Mesothelial cell of epicardium (in vitro differentiated cells): ENCODE measurements at regions not wholly inside any gene's neighbourhood (a gene's known extent, or its start where the extent isn't known, plus 50 kb on each side); places are given as distances from the start of the nearest gene placed in this dataset.
"Not testable (repeated sequence)": the region's sequence is repeated elsewhere in the genome, so short reads cannot be mapped to it uniquely, and the experiment has no call there.

Source experiments
- DNase-seq, 2 experiments: peaks; one replicate each; pipeline ENCODE4 v3.0.0; 2021; ENCODE audit warnings: low spot score in 2 of 2; ENCODE audit not compliant: unreplicated experiment in 2 of 2
- H3K27ac Mint-ChIP-seq: 2 replicates; pipeline ENCODE4 v1.8.0; 2021; ENCODE audit warnings: mixed read lengths
- H3K27me3 Mint-ChIP-seq: 2 replicates; pipeline ENCODE4 v1.8.0; 2021; ENCODE audit warnings: low read depth, mixed read lengths
- H3K36me3 Mint-ChIP-seq: 2 replicates; pipeline ENCODE4 v1.8.0; 2021; ENCODE audit warnings: mixed read lengths
- H3K4me1 Mint-ChIP-seq: 2 replicates; pipeline ENCODE4 v1.8.0; 2021; ENCODE audit warnings: mixed read lengths
- H3K4me3 Mint-ChIP-seq: 2 replicates; pipeline ENCODE4 v1.8.0; 2021; ENCODE audit warnings: mild to moderate bottlenecking, moderate library complexity, mixed read lengths
- H3K9me3 Mint-ChIP-seq: 2 replicates; pipeline ENCODE4 v1.8.0; 2021; ENCODE audit warnings: mixed read lengths
- TF ChIP-seq, protein P1 (sequence below): fragments of 200-600 bp; sonication (generic); IDR thresholded peaks from one replicate; pipeline ENCODE4 v1.5.0; 2021; ENCODE audit warnings: antibody characterized with exemption; ENCODE audit not compliant: unreplicated experiment

DNA sequence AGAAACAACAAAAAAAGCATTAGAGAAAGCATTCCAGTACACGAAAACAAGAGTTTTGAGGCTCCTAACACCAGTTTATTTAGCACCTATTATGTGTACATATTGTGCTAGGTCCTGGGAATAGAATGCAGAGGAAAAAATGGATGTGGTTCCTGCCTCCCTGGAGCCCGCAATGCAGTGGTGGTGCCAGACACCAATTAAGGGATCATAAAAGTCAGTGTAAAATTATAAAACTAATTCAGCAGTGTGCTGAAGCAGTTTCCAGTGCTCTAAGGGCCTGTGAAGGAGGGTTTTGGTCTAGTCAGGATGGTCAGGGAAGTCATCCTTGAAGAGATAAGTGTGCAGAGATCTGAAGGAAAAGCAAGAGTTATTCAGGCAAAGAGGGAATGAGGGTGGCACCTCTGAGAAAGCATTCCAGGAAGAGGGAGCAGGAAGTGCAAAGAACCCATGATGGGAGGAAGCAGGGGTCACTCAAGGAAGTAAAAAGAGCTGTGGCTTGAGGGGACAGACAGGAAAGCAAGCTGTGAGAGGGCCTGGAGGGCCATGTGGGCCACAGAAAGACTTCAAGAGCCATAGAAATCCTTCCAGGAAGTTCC is 65.2 kb upstream of the IFNLR1 start:
- no peaks in the 10 kb centered on the region for H3K27me3 Mint-ChIP-seq
- DNase-seq, result no peak
- H3K27ac Mint-ChIP-seq, result no peak overlapping the region
- no peaks in the 10 kb centered on the region for H3K36me3 Mint-ChIP-seq
- peaks cover 5% of the 10 kb centered on the region for H3K9me3 Mint-ChIP-seq
- no peaks in the 10 kb centered on the region for H3K4me1 Mint-ChIP-seq
- TF ChIP-seq, protein P1, sequence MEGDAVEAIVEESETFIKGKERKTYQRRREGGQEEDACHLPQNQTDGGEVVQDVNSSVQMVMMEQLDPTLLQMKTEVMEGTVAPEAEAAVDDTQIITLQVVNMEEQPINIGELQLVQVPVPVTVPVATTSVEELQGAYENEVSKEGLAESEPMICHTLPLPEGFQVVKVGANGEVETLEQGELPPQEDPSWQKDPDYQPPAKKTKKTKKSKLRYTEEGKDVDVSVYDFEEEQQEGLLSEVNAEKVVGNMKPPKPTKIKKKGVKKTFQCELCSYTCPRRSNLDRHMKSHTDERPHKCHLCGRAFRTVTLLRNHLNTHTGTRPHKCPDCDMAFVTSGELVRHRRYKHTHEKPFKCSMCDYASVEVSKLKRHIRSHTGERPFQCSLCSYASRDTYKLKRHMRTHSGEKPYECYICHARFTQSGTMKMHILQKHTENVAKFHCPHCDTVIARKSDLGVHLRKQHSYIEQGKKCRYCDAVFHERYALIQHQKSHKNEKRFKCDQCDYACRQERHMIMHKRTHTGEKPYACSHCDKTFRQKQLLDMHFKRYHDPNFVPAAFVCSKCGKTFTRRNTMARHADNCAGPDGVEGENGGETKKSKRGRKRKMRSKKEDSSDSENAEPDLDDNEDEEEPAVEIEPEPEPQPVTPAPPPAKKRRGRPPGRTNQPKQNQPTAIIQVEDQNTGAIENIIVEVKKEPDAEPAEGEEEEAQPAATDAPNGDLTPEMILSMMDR, result no peak
- H3K4me3 Mint-ChIP-seq, result no peak overlapping the region

DNA sequence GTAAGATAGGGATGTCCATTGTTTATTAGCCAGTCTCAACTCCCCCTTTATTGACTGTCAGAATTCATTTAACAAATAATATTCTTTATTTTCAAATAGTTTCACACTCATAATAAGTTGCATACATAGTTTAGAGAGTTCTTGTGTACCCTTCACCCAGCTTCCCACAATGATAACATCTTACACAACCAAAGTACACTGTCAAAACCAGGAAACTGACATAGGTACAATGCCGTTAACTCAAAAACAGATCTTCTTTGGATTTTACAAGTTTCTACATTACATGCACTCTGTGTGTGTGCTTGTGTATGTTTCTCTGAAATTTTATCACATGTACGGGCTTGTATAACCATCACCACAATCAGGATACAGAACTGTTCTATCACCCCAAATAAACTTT is 64.4 kb upstream of the IFNLR1 start:
- Mint-ChIP-seq H3K27me3 (no peaks in the 10 kb centered on the region), H3K4me3 (no peak overlapping the region), H3K9me3 (peaks cover 5% of the 10 kb centered on the region), H3K36me3 (no peaks in the 10 kb centered on the region), H3K27ac (no peak overlapping the region), H3K4me1 (no peaks in the 10 kb centered on the region)
- TF ChIP-seq, protein P1, result no peak
- no peak for DNase-seq

DNA sequence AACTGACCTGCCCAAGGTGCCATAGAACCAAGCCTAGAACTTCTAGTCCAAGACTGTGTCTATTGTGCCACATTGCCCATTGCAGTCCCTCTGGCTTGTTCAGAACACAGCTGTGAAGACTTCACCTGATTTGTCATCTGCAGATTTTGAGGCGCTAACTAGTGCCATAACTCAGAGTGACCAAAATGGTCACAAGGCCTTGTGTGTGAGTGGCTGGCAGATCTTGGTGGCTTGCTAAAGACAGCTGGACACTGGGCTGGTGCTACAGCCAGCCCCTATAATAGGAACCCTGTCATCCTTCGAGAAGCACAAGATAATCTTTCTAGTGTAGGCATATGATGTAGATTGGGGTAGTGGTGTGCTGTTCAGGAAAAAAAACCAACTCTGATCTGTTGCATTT is 63.7 kb upstream of the IFNLR1 start:
- peaks cover 5% of the 10 kb centered on the region for H3K9me3 Mint-ChIP-seq
- H3K36me3 Mint-ChIP-seq, result no peaks in the 10 kb centered on the region
- no peak overlapping the region for H3K27ac Mint-ChIP-seq
- TF ChIP-seq, protein P1, result no peak
- no peak for DNase-seq
- no peaks in the 10 kb centered on the region for H3K4me1 Mint-ChIP-seq
- no peak overlapping the region for H3K4me3 Mint-ChIP-seq
- H3K27me3 Mint-ChIP-seq, result no peaks in the 10 kb centered on the region

DNA sequence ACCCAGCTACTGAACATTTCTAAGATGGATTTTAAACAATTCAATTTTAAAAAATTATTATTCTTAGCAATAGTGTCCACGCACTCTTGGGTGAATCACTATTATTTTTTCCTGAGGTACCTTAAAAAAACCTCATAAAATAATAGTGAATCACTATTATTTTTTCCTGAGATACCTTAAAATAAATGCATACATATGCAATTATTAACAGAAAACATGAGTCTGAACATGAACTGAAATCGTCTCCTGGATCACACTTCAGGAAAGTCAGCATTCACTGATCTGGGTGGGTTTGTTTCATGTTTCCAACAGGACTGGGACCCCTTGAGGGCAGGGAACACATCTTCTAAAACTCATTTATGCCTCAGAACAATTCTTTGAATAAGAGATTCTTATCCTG is 63.1 kb upstream of the IFNLR1 start:
- H3K4me1 Mint-ChIP-seq, result no peaks in the 10 kb centered on the region
- no peak for DNase-seq
- TF ChIP-seq, protein P1, result no peak
- H3K27me3 Mint-ChIP-seq, result no peaks in the 10 kb centered on the region
- H3K36me3 Mint-ChIP-seq, result no peaks in the 10 kb centered on the region
- H3K9me3 Mint-ChIP-seq, result peaks cover 5% of the 10 kb centered on the region
- no peak overlapping the region for H3K4me3 Mint-ChIP-seq
- H3K27ac Mint-ChIP-seq, result no peak overlapping the region

DNA sequence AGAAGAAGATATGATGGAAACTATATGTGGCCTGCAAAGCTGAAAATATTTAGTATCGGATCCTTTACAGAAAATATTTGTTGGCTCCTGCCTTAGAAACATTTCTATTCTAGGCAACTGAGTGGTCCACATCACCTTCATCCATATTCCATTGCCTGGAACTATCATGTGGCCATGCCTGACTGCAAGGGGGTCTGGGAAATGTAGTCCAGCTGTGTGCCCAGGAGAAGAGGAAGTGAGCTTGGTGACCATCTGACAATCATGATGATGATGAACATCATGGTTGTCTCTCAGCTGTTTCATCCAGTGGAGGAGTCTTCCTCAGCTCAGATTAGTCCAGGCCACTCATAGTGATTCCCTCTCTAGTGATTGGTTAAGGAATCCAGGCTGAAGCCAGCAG is 61.8 kb upstream of the IFNLR1 start:
- no peak overlapping the region for H3K4me3 Mint-ChIP-seq
- no peak for DNase-seq
- TF ChIP-seq, protein P1, result no peak
- H3K4me1 Mint-ChIP-seq, result no peaks in the 10 kb centered on the region
- peaks cover 5% of the 10 kb centered on the region for H3K9me3 Mint-ChIP-seq
- no peak overlapping the region for H3K27ac Mint-ChIP-seq
- H3K36me3 Mint-ChIP-seq, result no peaks in the 10 kb centered on the region
- no peaks in the 10 kb centered on the region for H3K27me3 Mint-ChIP-seq

DNA sequence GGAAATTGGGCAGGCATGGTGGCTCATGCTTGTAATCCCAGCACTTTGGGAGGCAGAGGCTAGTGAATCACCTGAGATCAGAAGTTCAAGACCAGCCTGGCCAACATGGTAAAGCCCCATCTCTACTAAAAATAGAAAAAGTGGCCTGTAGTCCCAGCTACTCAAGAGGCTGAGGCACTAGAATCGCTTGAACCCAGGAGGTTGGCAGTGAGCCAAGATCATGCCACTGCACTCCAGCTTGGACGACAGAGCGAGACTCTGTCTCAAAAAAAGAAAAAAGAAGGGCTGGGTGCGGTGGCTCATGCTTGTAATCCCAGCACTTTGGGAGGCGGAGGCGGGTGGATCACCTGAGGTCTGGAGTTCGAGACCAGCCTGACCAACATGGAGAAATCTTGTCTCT is 60.2 kb upstream of the IFNLR1 start:
- not testable (repeated sequence) for H3K36me3 Mint-ChIP-seq, H3K9me3 Mint-ChIP-seq, H3K4me1 Mint-ChIP-seq, H3K27ac Mint-ChIP-seq, H3K27me3 Mint-ChIP-seq, H3K4me3 Mint-ChIP-seq, DNase-seq
